ENCODE measurements at regions not wholly inside any gene's neighbourhood (a gene's known extent, or its start where the extent isn't known, plus 50 kb on each side); places are given as distances from the start of the nearest gene placed in this dataset.

GRCh38 chr5:114969482-114969881 lies 200.2 kb downstream of the TRIM36 start:
- Histone ChIP-seq H3K4me3 (ENCODE audit: low read depth in 1 of 3, low read length in 3 of 3) (no peak overlapping the region), H3K9ac (ENCODE audit: low read depth in 1 of 2, low read length in 2 of 2) (no peak overlapping the region), H3K27me3 (ENCODE audit: control insufficient read depth in 4 of 4, insufficient read depth in 4 of 4, low read length in 3 of 4) (no peaks in the 10 kb centered on the region), H3K27ac (ENCODE audit: low read depth in 1 of 2, low read length in 2 of 2) (no peak overlapping the region), H3K9me3 (ENCODE audit: control insufficient read depth in 4 of 4, low read length in 3 of 4) (no peaks in the 10 kb centered on the region), H3K4me1 (ENCODE audit: control insufficient read depth in 4 of 4, insufficient read depth in 4 of 4, low read length in 3 of 4) (no peaks in the 10 kb centered on the region), H3K36me3 (ENCODE audit: control insufficient read depth in 4 of 4, insufficient read depth in 3 of 4, low read depth in 1 of 4, low read length in 3 of 4) (no peaks in the 10 kb centered on the region)
- no peak for DNase-seq (ENCODE audit: low spot score)
- TF ChIP-seq ATF3 (IDR thresholded peaks at IDR 0.05) (no peak), TAF1 (conservative IDR thresholded peaks at IDR 0.05) (no peak), FOXA2 (IDR thresholded peaks at IDR 0.05) (no peak), HNF4G (IDR thresholded peaks at IDR 0.05) (no peak), GABPA (IDR thresholded peaks at IDR 0.05 in 1 of 2, conservative IDR thresholded peaks at IDR 0.05 in 1 of 2) (no peak), SP1 (IDR thresholded peaks at IDR 0.05) (no peak), CTCF (IDR thresholded peaks at IDR 0.05; ENCODE audit: low read depth, low read length, missing input control) (no peak), REST (IDR thresholded peaks at IDR 0.05) (no peak)
- 51% methylated on average over 1 of the region's 1 CpG for WGBS

GRCh38 chr5:114957384-114957783 lies 212.3 kb downstream of the TRIM36 start:
- no peaks in the 10 kb centered on the region for H3K36me3 ChIP-seq (ENCODE audit: control insufficient read depth in 4 of 4, insufficient read depth in 3 of 4, low read depth in 1 of 4, low read length in 3 of 4)
- 76% methylated on average over 7 of the region's 7 CpGs for WGBS
- no peak overlapping the region for H3K9ac ChIP-seq (ENCODE audit: low read depth in 1 of 2, low read length in 2 of 2)
- no peaks in the 10 kb centered on the region for H3K4me1 ChIP-seq (ENCODE audit: control insufficient read depth in 4 of 4, insufficient read depth in 4 of 4, low read length in 3 of 4)
- H3K27me3 ChIP-seq (ENCODE audit: control insufficient read depth in 4 of 4, insufficient read depth in 4 of 4, low read length in 3 of 4): peaks cover 0 to 3% (median 0%) of the 10 kb centered on the region in 4 donors
- no peak overlapping the region for H3K27ac ChIP-seq (ENCODE audit: low read depth in 1 of 2, low read length in 2 of 2)
- TF ChIP-seq HNF4G (IDR thresholded peaks at IDR 0.05) (no peak), EGR1 (IDR thresholded peaks at IDR 0.05; ENCODE audit: low read depth in 2 of 2) (no peak), MAX (IDR thresholded peaks at IDR 0.05) (no peak), SP1 (IDR thresholded peaks at IDR 0.05) (no peak), REST (IDR thresholded peaks at IDR 0.05) (no peak), RAD21 (IDR thresholded peaks at IDR 0.05) (no peak), FOXA1 (IDR thresholded peaks at IDR 0.05) (no peak), GABPA (IDR thresholded peaks at IDR 0.05 in 1 of 2, conservative IDR thresholded peaks at IDR 0.05 in 1 of 2) (no peak)
- no peak overlapping the region for H3K4me3 ChIP-seq (ENCODE audit: low read depth in 1 of 3, low read length in 3 of 3)
- no peak for DNase-seq (ENCODE audit: low spot score)
- H3K9me3 ChIP-seq (ENCODE audit: control insufficient read depth in 4 of 4, low read length in 3 of 4): no peaks in the 10 kb centered on the region

Data from liver (tissue), 8 donors.